CD4-positive, alpha-beta memory T cell (primary cell): ENCODE measurements at regions not wholly inside any gene's neighbourhood (a gene's known extent, or its start where the extent isn't known, plus 50 kb on each side); places are given as distances from the start of the nearest gene placed in this dataset.
"Not testable (repeated sequence)": the region's sequence is repeated elsewhere in the genome, so short reads cannot be mapped to it uniquely, and the experiment has no call there.

Source experiments
- CTCF ChIA-PET: fragments of 350-600 bp; sonication (Branson Sonifier 250); formaldehyde crosslinking; loops from one replicate; lab custom pipeline; 2021; ENCODE audit warnings: inconsistent platforms; ENCODE audit not compliant: partially characterized antibody; lab: Charles Lee
- POLR2A ChIA-PET: fragments of 350-600 bp; sonication (Branson Sonifier 250); formaldehyde crosslinking; loops from one replicate; lab custom pipeline; 2021; ENCODE audit not compliant: partially characterized antibody; lab: Charles Lee
- DNase-seq, 5 donors: peaks; one replicate each; pipeline versions ENCODE4 v3.0.0 to v3.0.0-alpha.2; 2020 to 2022; ENCODE audit warnings: mixed read lengths in 1 of 5
- H3K27ac ChIP-seq: one replicate; pipeline ENCODE4 v1.7.0; 2013; ENCODE audit warnings: low read depth, low read length
- H3K27me3 ChIP-seq: 2 replicates; pipeline ENCODE4 v1.7.0; 2013; ENCODE audit warnings: mild to moderate bottlenecking, low read length, moderate library complexity; ENCODE audit not compliant: insufficient read depth
- H3K36me3 ChIP-seq: 2 replicates; pipeline ENCODE4 v1.7.0; 2013; ENCODE audit warnings: mild to moderate bottlenecking, low read length, moderate library complexity; ENCODE audit not compliant: insufficient read depth
- H3K4me1 ChIP-seq: 2 replicates; pipeline ENCODE4 v1.7.0; 2013; ENCODE audit warnings: mild to moderate bottlenecking, low read length, moderate library complexity; ENCODE audit not compliant: insufficient read depth
- H3K4me3 ChIP-seq, 2 donors: one replicate each; pipeline ENCODE4 v1.7.0; 2013; ENCODE audit warnings: low read length in 2 of 2, mild to moderate bottlenecking in 1 of 2
- H3K9me3 ChIP-seq, 2 donors: one replicate each; pipeline ENCODE4 v1.7.0; 2013; ENCODE audit warnings: low read length in 2 of 2, control low read depth in 1 of 2; ENCODE audit not compliant: control insufficient read depth in 1 of 2
- H3K27ac Mint-ChIP-seq, 7 donors: one replicate each; pipeline ENCODE4 v1.8.0; 2020 to 2021; ENCODE audit warnings: mixed read lengths in 7 of 7, mild to moderate bottlenecking in 6 of 7, inconsistent platforms in 3 of 7, moderate library complexity in 3 of 7
- H3K27me3 Mint-ChIP-seq, 2 donors: one replicate each; pipeline ENCODE4 v1.8.0; 2020 to 2021; ENCODE audit warnings: mixed read lengths in 2 of 2
- H3K36me3 Mint-ChIP-seq, 2 donors: one replicate each; pipeline ENCODE4 v1.8.0; 2020 to 2021; ENCODE audit warnings: mixed read lengths in 2 of 2, inconsistent platforms in 1 of 2, mild to moderate bottlenecking in 1 of 2
- H3K4me1 Mint-ChIP-seq, 4 donors: one replicate each; pipeline ENCODE4 v1.8.0; 2020 to 2021; ENCODE audit warnings: mixed read lengths in 4 of 4, mild to moderate bottlenecking in 1 of 4
- H3K4me3 Mint-ChIP-seq, 8 donors: one replicate each; pipeline ENCODE4 v1.8.0; 2020 to 2021; ENCODE audit warnings: mixed read lengths in 8 of 8, mild to moderate bottlenecking in 7 of 8, moderate library complexity in 6 of 8, inconsistent platforms in 3 of 8
- H3K9me3 Mint-ChIP-seq, 8 donors: one replicate each; pipeline ENCODE4 v1.8.0; 2020 to 2021; ENCODE audit warnings: mixed read lengths in 8 of 8, mild to moderate bottlenecking in 5 of 8, inconsistent platforms in 3 of 8, moderate library complexity in 1 of 8
- intact Hi-C: fragments of 100-400 bp; cut with micrococcal nuclease; formaldehyde crosslinking; loops from one replicate; pipeline ENCODE4 v1.15.1; 2023

GRCh38 chr5:130501151-130501865 is 597.0 kb downstream of the CHSY3 start:
- Mint-ChIP-seq H3K27ac (no peak overlapping the region), H3K9me3 (peaks cover 0 to 3% (median 0%) of the 10 kb centered on the region in 8 donors), H3K36me3 (no peaks in the 10 kb centered on the region), H3K27me3 (no peaks in the 10 kb centered on the region), H3K4me1 (no peaks in the 10 kb centered on the region), H3K4me3 (no peak overlapping the region)
- Histone ChIP-seq H3K27me3 (no peaks in the 10 kb centered on the region), H3K36me3 (no peaks in the 10 kb centered on the region), H3K4me3 (no peak overlapping the region), H3K27ac (no peak overlapping the region), H3K9me3 (no peaks in the 10 kb centered on the region), H3K4me1 (no peaks in the 10 kb centered on the region)
- intact Hi-C loops: no loop called here
- CTCF ChIA-PET: no interaction called here
- no peak for DNase-seq
- POLR2A ChIA-PET: interaction anchor here (0.6 kb wide), 1 partner anchor 392 kb away, joined by 3 read pairs; no protein-coding TSS in a partner anchor

- H3K4me1 ChIP-seq, H3K4me1 Mint-ChIP-seq, H3K27me3 ChIP-seq, H3K4me3 Mint-ChIP-seq, H3K36me3 Mint-ChIP-seq, H3K36me3 ChIP-seq, CTCF ChIA-PET, H3K27ac ChIP-seq, H3K9me3 Mint-ChIP-seq, H3K27me3 Mint-ChIP-seq, H3K27ac Mint-ChIP-seq, intact Hi-C loops, H3K9me3 ChIP-seq, H3K4me3 ChIP-seq, DNase-seq: not testable (repeated sequence)
- POLR2A ChIA-PET: interaction anchor here (0.6 kb wide), 1 partner anchor 391 kb away, joined by 3 read pairs; no protein-coding TSS in a partner anchor
These were observed 596.2 kb downstream of the CHSY3 start for GRCh38 chr5:130500495-130500894.

- H3K4me3 Mint-ChIP-seq: no peak overlapping the region
- no peaks in the 10 kb centered on the region for H3K27me3 ChIP-seq
- no peak overlapping the region for H3K4me3 ChIP-seq
- H3K27ac Mint-ChIP-seq: no peak overlapping the region
- H3K36me3 ChIP-seq: no peaks in the 10 kb centered on the region
- no peak overlapping the region for H3K27ac ChIP-seq
- no peak for DNase-seq
- intact Hi-C loops: no loop called here
- H3K9me3 ChIP-seq: no peaks in the 10 kb centered on the region
- no peaks in the 10 kb centered on the region for H3K27me3 Mint-ChIP-seq
- H3K36me3 Mint-ChIP-seq: no peaks in the 10 kb centered on the region
- ChIA-PET POLR2A (no interaction called here), CTCF (no interaction called here)
- no peaks in the 10 kb centered on the region for H3K4me1 Mint-ChIP-seq
- peaks cover 0 to 6% (median under 1%) of the 10 kb centered on the region in 8 donors for H3K9me3 Mint-ChIP-seq
- no peaks in the 10 kb centered on the region for H3K4me1 ChIP-seq
These were observed 592.0 kb downstream of the CHSY3 start for GRCh38 chr5:130496215-130496614.

- ChIA-PET CTCF (no interaction called here), POLR2A (no interaction called here)
- Histone ChIP-seq H3K4me1 (no peaks in the 10 kb centered on the region), H3K27ac (no peak overlapping the region), H3K9me3 (no peaks in the 10 kb centered on the region), H3K27me3 (no peaks in the 10 kb centered on the region), H3K36me3 (no peaks in the 10 kb centered on the region), H3K4me3 (no peak overlapping the region)
- H3K4me3 Mint-ChIP-seq: no peak overlapping the region
- H3K36me3 Mint-ChIP-seq: no peaks in the 10 kb centered on the region
- no peak for DNase-seq
- H3K27me3 Mint-ChIP-seq: peaks cover 0 to 8% of the 10 kb centered on the region in 2 donors
- no peaks in the 10 kb centered on the region for H3K4me1 Mint-ChIP-seq
- peaks cover 0 to 6% (median under 1%) of the 10 kb centered on the region in 8 donors for H3K9me3 Mint-ChIP-seq
- intact Hi-C loops: no loop called here
- no peak overlapping the region for H3K27ac Mint-ChIP-seq
These were observed 584.0 kb downstream of the CHSY3 start for GRCh38 chr5:130488252-130488651.

GRCh38 chr5:130479045-130479804 is 575.0 kb downstream of the CHSY3 start:
- Mint-ChIP-seq H3K4me3 (no peak overlapping the region), H3K27me3 (no peaks in the 10 kb centered on the region), H3K27ac (no peak overlapping the region), H3K36me3 (no peaks in the 10 kb centered on the region), H3K4me1 (no peaks in the 10 kb centered on the region), H3K9me3 (peaks cover 0 to 30% (median 20%) of the 10 kb centered on the region in 8 donors)
- intact Hi-C loops: no loop called here
- no peaks in the 10 kb centered on the region for H3K27me3 ChIP-seq
- H3K36me3 ChIP-seq: no peaks in the 10 kb centered on the region
- CTCF ChIA-PET: no interaction called here
- POLR2A ChIA-PET: no interaction called here
- no peak overlapping the region for H3K27ac ChIP-seq
- H3K4me3 ChIP-seq: no peak overlapping the region
- DNase-seq: no peak
- H3K9me3 ChIP-seq: no peaks in the 10 kb centered on the region
- H3K4me1 ChIP-seq: no peaks in the 10 kb centered on the region

- intact Hi-C loops: no loop called here
- Mint-ChIP-seq H3K27ac (no peak overlapping the region), H3K9me3 (peaks cover 3 to 37% (median 21%) of the 10 kb centered on the region in 8 donors), H3K36me3 (no peaks in the 10 kb centered on the region), H3K27me3 (no peaks in the 10 kb centered on the region), H3K4me3 (no peak overlapping the region), H3K4me1 (no peaks in the 10 kb centered on the region)
- Histone ChIP-seq H3K27ac (no peak overlapping the region), H3K4me3 (no peak overlapping the region), H3K27me3 (no peaks in the 10 kb centered on the region), H3K36me3 (no peaks in the 10 kb centered on the region), H3K4me1 (no peaks in the 10 kb centered on the region), H3K9me3 (no peaks in the 10 kb centered on the region)
- DNase-seq: no peak
- POLR2A ChIA-PET: no interaction called here
- CTCF ChIA-PET: no interaction called here
These were observed 572.1 kb downstream of the CHSY3 start for GRCh38 chr5:130476325-130476724.

- no peak overlapping the region for H3K27ac Mint-ChIP-seq
- peaks cover 0 to 2% of the 10 kb centered on the region in 2 donors for H3K27me3 Mint-ChIP-seq
- Histone ChIP-seq H3K36me3 (no peaks in the 10 kb centered on the region), H3K9me3 (no peaks in the 10 kb centered on the region), H3K4me1 (no peaks in the 10 kb centered on the region), H3K4me3 (no peak overlapping the region), H3K27me3 (no peaks in the 10 kb centered on the region), H3K27ac (no peak overlapping the region)
- H3K36me3 Mint-ChIP-seq: no peaks in the 10 kb centered on the region
- ChIA-PET CTCF (no interaction called here), POLR2A (no interaction called here)
- H3K4me1 Mint-ChIP-seq: no peaks in the 10 kb centered on the region
- intact Hi-C loops: no loop called here
- H3K9me3 Mint-ChIP-seq: peaks cover 3 to 14% (median 6%) of the 10 kb centered on the region in 8 donors
- no peak for DNase-seq
- no peak overlapping the region for H3K4me3 Mint-ChIP-seq
These were observed 558.3 kb downstream of the CHSY3 start for GRCh38 chr5:130462516-130462915.
